Medulla oblongata (tissue), 1 donor: ENCODE measurements at regions not wholly inside any gene's neighbourhood (a gene's known extent, or its start where the extent isn't known, plus 50 kb on each side); places are given as distances from the start of the nearest gene placed in this dataset.

Experiments
- DNase-seq: peaks from one replicate; pipeline ENCODE4 v3.0.0-alpha.2; 2015; ENCODE audit errors: extremely low spot score

DNA sequence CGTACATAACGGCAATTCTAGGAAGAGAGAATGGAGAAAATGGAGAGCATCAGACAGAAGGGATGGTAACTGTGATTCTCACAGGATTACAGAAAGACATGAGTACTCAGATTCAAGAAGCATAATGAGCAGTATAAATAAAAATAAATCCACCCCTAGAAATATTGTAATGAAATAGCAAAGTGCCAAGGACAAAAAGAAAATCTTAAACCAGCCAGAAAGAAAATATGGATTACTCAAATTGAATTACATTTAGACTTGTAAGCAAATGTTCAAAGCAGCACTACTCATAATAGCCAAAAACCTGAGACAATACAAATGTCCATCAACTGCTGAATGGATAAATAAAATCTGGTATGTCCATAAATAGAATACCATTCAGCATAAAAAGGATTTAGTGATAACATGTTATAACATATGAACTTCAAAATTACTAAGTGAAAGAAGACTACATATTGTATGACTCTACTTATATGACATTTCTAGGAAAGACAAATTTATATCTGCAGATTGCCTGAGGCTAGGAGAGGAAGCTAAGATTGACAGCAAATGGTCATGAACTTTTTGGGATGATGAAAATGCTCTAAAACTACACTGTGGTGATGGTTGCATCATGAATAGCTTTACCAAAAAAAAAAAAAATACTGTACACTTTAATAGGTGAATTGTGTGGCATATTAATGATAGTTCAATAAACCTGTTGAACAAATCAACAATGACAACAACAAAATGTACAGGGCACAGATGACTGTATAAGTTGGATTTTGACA lies 63.4 kb upstream of the SPTBN1 start:
- no peak for DNase-seq

- DNase-seq: no peak
Measured at GRCh38 chr2:54394392-54394791, 61.7 kb upstream of the SPTBN1 start.

- DNase-seq: no peak
Measured at GRCh38 chr2:54396107-54396506, 60.0 kb upstream of the SPTBN1 start.

- DNase-seq: no peak
Measured at GRCh38 chr2:54396798-54397197, 59.3 kb upstream of the SPTBN1 start.

GRCh38 chr2:54397426-54397825 lies 58.7 kb upstream of the SPTBN1 start:
- no peak for DNase-seq

- DNase-seq: no peak
Measured at GRCh38 chr2:54401554-54401953, 54.6 kb upstream of the SPTBN1 start.

DNA sequence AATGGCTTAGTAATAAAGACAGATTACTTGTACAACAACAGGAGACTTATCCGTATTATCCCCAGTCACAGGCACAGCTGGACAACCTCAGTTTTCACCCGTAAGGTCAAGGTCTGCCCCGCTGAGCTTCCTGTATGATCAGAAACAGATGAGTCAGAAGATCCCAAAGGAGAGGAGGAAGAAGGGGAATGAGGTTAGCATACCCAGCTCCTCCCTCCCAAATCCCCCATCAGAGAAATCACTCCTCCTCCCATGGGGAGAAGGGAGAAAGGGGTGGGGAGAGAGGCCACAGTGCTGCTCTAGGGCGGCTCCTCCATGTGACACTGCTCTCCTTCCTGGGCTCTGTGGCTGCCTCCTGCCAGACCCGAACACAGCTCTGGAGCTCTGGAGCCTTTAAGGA lies 53.8 kb upstream of the SPTBN1 start:
- DNase-seq: no peak

DNA sequence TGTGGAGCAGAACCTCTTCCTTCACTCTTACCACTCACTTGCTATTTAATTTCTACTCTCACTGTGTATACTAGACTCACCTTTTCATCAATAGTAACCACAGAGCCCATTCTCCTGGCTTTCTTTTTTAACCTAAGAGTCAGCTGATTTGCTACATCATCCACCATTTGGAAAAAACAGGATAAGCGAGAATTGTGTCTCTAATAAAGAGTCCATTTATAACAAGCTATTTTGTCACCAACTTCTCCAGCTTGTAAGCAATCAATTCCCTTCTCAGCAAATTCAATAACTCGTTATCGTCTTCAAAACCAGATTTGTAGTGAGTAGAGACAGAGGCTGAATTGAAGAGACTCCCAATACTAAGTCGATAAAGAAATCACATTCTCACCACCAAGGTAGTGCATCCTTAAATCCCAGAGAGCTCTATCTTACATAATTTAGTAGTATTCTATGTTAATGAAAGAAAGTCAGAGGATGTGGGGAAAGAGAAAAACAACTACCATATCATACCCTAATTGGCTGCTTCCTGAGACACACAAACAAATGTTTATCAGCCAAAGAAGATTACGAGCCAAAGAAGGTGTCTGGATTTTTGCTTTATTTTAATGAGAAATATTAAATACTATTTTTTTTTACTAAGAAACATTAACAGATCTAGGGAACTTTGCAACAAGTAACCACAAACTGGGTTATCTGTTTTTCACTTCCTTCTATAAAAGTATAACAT lies 52.5 kb upstream of the SPTBN1 start:
- DNase-seq: peak; percentile 35

GRCh38 chr2:54404270-54404669 lies 51.9 kb upstream of the SPTBN1 start:
- no peak for DNase-seq

DNA sequence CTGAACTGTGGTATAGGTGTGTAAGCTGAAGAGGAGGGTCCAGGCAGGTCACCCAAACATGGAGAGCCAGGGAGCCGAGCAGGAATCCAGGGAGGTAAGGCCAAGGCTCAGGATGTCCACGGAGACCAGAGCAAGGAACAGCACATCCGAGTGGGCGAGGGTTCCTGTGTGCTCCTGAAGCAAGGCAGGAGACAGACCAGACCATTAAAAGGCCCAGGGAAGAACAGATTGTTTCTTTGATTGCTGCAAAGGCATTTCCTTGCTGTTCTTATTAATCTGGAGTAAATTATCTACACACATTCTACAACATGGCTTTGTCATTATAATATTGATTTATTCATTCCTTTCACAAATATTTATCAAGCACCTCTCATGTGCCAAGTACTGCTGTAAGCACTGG lies 50.1 kb upstream of the SPTBN1 start:
- DNase-seq: no peak
